HG03442 (cell line): ENCODE measurements at regions not wholly inside any gene's neighbourhood (a gene's known extent, or its start where the extent isn't known, plus 50 kb on each side); places are given as distances from the start of the nearest gene placed in this dataset.
"Not testable (repeated sequence)": the region's sequence is repeated elsewhere in the genome, so short reads cannot be mapped to it uniquely, and the experiment has no call there.

Experiments
- ATAC-seq: cut with Tn5 transposase; IDR thresholded peaks from one replicate; pipeline ENCODE4 v1.9.1; 2021; ENCODE audit warnings: mild to moderate bottlenecking, moderate library complexity; ENCODE audit not compliant: unreplicated experiment

DNA sequence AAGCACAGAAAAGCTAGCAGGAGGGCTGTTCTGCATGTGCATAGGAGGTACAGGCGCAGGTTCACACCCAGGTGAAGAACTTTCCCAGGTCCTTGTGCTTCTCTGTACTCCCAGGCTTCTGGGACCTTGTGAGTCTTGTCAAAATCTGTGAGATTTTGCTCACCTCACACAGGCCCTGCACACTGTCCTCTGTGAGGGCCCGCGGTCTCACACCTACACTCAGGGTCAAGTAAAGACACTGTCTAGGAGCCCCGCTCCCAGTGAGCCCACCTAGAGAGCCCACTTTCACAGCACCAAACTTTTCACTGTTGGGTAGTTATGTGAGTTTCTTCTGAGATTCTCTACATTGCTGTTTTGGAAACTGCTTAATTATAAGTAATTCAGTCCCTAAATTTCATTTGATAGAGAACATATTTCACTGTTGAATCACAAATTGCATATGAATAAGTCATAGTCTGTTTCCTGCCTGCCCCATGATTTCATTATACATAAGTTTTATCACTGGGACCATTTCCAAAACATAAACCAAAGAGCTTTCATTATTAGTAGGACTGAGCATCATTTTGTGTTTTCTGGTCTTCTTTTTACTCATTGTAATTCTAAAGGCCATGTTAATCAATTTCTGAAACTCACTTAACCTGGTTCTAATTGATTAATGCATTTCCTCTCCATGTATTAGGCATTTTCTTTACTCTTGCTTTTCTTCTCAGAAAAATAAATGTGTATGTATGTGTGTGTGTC is 234.2 kb upstream of the SPOPL start:
- ATAC-seq: peak; percentile 84

DNA sequence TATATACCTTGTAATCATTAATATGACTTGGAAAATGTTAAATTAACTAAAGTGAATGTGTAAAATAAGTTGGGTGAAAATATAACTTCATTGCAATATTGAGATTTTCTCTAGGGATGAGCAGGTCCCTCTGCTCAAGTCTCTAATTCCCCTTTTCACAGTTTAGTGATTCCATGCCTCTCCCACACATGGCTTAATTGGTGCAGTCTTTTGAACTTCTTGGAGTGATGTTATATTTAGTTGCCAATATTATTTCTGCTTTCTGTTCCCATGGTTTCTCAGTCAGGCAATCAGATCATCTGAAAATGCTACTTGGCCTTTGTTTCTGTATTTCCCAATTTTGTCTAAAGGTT is 233.7 kb upstream of the SPOPL start:
- ATAC-seq: peak; percentile 22

DNA sequence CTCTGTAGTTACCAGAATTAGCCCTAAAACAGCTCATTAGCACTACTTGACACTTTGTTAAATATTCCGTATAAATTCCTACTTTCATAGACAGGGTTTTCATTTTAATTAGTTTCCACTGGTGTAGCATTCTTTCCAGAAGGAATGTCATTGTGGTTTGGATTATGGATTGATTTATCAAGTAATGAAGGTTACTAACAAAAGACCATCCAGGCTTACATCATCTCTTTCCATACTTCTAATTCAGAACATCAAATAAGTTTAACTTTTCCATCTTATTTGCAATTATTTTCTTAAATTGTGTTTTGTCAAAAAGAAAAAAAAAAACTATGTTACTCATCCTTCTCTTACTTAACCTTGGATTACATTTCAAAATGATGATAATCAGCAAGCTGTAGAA is 231.8 kb upstream of the SPOPL start:
- no peak for ATAC-seq

DNA sequence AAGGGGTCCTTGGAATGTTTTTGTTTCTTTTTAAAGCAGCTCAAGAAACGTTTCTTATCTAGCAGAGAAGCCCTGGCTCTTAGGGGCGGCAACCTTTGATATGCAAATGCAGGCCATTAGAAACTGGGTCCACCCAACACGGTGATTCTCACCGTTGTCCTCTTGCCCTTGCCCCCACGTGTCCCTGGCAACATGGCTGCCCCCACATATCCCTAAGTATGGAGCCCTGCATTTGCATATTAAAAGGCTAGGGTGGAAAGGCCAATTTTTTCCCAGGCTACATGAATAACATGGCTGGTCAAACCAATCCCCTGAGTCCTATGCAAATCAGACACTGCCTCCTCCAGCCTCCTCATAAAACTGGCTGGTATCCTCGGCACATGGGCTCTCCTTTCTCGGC is 230.1 kb upstream of the SPOPL start:
- ATAC-seq: no peak

DNA sequence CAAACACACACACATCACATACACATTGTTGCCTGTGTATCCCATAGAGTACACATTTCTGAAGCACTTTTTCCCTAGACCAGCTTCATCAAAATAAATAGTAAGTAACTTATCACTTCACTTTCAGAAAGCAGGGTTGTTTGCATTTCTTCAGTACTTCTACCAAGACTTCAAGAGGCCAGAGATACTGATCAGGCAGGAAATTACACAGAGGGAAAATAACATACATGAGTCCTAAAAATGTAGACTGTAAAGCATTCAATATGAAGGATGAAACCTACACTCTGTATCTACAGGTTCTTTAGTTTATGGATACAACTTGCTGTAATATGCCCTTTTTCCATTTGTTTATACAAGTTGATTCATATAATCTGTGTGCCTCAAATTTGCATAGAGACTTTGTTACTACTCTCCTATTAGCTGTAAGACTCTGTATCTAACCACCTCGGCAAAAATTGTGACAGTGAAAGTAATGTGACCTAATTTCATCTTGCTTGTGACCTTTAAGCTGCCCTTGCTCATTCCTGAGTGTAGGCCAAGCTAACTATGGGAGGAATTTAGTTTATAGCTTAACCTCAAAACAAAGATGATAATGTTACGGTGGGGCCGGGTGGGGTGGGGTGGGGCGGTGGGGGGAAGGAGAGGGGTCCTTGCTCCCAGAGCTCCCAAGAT is 228.9 kb upstream of the SPOPL start:
- no peak for ATAC-seq

DNA sequence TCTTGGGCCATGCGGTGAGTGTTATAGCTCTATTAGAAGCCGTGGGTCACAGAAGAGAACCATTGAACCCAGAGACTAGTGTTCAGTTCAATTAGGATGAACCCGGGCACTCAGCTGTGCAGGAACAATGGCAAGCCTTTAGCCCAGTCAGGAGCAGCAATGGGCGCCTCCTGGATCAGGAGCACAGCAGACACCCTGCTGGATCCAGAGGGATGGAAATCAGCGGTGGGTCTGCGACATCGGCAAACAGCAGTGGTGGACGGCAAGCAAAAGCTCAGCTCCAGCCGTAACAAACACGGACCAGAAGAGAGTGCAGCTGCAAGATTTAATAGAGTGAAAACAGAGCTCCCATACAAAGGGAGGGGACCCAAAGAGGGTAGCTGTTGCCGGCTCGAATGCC is 228.3 kb upstream of the SPOPL start:
- not testable (repeated sequence) for ATAC-seq

DNA sequence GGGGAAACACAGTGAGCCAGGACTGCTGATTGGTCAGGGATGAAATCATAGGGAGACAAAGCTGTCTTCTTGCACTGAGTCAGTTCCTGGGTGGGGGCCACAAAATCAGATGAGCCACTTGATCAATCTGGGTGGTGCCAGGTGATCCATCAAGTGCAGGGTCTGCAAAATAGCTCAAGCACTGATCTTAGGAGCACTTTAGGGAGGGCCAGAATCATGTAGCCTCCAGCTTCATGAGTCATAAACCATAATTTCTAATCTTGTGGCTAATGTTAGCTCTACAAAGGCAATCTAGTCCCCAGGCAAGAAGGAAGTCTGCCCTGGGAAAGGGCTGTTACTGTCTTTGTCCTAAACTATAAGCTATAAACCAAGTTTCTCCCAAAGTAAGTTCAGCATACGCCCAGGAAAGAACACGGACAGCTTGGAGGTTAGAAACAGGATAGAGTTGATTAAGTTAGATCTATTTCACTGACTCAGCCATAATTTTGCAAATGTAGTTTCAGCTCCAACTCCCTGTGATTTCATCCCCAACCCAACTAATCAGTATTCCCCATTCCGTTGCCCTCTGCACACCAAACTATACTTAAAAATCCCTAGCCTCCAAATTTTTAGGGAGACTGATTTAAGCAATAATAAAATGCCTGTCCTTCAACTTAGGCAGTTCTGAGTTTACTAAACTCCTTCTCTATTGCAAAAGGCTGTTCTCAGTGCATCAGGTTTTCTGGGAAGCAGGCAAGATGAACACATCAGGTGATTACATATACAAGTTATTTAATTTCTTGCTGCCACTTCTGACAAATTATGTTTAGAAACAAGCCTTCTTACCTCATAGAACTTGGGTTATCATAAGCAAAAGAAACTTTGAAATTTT is 226.9 kb upstream of the SPOPL start:
- ATAC-seq: no peak

DNA sequence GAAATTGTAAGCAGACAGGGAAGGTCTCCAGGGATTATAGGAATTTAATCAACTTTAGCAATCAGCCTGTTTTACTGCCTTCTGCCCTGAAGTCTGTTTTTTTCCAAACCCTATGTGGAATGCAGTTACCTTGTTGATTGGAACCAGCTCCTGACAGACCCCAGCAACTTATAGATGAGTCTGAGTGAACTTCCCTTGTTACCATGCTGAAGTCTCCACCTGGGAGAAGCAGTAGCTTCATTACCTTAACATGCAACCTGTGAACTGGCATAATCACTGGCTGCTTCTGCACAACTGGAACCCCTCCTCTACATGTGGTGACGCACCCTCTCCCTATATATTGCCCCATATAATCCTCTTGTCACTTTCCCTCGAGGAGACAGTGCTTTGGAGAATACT is 226.3 kb upstream of the SPOPL start:
- ATAC-seq: no peak

DNA sequence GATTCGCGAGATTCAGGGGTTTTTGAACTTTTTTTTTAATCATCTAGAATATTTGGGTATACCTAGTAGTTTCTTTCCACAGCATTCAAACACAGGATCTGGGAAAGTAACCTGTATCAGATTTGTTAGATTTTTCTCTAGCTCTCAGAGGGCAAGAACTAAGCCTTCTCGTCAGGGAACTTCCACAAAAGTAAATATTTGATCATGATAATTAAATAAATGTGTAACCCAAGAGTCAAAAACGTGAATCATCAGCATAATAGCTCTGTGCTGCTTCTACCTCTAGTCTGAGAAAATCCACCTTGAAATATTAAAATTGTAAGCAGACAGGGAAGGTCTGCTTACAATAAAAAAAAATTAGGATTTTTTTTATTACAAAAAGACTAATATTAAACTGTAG is 225.7 kb upstream of the SPOPL start:
- ATAC-seq: no peak

DNA sequence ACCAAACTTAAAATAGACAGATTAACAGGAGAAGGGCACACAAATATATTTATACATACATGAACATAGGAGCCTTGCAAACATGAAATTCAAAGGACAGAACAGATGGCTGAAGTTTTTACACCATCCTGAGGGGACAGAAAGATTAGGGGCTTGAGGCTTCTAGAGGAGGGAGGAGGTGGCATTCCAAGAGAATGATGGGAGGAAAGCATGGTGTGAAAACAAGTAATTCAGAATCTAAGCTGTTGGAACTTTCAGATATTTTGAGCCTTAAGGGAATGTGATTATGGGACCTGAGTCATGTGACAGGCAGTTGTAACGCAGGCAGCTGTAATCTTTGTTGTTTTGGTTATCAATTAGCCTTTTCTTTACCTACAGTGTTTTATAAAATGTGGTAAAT is 225.2 kb upstream of the SPOPL start:
- ATAC-seq: no peak

DNA sequence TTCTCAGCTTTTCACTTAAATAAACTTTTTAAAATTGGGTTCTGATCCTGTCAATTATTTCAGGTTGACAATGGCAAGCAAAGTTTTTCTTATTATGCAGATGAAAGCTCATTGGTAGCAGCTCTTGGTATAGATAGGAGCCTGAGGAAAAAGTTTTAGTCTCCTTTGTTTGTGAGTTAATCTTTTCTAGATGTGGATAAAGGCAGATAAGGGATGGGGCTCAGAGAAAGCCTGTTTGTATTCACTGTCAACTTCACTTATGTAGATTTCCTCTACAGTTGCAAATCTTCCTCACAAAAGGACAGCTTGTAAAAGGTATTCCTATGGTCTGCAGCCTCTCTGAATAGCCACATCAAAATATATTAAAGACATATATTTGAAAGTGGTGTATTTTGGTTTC is 224.5 kb upstream of the SPOPL start:
- no peak for ATAC-seq

DNA sequence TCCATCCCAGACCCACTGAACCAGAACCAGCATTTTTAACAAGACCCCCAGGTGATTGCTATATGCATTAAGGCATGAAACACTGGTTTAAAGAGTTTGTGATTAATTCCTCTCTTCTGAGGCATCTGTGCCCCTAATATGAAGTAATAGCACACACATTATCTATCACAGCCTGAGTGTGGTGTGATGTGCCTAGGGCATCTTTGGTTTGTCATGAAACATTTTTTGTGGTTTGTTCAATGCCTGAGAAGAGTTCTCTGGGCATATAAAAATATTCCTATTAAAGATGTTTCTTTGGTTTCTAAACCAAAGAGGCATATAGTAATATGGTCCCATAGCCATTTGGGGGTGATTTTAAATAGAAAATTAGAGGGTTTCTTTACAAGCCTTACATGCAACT is 221.7 kb upstream of the SPOPL start:
- ATAC-seq: no peak

DNA sequence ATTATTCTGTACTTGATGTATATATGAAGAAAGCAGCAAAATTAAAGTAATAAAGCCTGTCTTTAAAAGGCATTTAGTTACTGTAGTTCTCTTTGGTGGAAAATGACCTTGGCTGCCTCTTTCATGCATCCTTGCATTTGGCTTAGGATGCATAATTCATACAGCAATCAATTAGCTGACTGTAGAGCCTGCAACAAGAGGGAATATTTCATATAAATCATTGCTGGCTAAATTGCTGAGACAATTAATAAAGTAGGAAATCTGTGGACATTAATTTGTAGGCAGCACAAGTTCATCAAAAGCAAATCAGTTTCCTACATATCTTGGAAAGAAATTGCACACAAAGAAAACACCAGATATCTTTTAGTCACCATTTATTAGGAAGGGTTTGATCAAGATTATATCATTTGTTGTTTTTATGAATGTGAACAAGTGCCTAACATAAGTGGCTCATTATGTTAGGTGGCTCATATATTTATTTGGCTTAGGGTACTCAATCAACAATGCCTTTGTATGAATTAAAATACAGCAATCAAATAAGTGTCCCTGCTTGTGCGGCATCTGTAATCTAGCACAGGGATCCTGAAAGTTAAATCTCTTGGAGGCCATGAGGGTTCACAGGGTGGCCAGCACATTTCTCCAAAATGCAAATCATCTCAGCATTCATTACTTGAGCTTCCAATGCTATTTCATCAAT is 220.4 kb upstream of the SPOPL start:
- ATAC-seq: no peak

DNA sequence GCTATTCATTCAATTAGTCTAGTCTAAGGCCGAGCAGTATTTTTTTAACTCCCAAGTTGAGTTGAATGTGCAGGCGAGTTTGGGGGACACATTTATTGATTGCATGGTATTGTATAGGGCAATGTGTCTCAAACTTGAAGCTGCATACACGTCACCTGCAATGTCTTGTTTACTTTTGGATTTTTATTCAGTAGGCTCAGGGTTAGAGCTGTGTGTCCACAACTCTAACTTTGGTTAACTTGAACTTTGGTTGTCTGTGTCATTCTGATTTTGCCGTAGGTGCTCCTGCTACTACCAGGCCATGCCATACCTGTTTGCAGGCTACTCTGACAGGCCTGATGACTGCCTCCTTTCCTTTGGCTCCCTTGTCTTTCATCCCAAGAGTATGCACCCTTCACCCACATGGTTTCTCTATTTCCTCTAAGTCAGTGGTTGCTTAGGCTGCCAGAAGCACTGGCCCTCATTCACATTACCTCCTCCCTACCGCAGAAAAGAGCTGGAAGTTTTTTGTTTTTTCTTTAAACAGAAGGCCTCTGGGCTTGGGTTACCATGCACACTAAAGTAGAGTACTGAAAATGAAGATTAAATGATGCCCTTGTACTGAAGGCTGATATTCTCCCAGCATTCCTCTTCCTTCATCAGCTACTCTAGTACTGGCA is 219.4 kb upstream of the SPOPL start:
- no peak for ATAC-seq

DNA sequence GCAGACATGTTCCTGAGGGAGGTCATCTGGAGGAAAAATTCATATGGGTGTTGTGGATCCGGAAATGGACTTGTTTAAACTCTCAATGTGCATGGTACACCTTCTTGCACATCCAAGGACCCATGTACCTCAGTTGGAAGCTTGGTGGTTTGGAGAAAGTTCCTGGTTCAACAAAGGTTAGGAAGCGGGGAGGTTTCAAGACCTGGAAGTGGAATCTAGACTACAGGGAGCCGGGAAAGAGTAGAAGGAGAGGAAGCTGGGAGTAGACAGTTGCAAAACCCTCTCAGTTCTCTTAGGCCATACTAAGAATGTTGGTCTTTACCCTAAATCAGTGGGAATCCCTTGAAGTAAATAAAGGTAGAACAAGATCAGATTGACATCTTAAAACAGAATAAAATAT is 209.8 kb upstream of the SPOPL start:
- ATAC-seq: no peak

DNA sequence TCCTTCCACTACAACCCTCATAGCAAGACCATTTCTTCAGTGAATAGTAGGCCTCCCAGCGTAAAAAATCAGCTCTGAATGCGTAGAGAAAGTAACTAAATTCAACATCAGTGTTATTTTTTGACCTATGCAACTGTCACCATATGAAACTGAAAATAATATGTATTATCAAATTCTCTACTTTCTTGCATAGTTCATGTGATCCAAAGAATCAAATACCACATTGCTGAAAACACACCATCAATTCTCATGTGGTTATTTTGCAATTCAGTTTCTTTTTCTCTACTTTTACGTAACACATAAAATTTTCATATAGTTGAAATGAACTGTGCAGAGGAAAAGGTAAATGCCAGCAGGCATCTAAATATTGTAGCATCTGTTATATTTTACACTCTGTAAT is 208.5 kb upstream of the SPOPL start:
- ATAC-seq: no peak

DNA sequence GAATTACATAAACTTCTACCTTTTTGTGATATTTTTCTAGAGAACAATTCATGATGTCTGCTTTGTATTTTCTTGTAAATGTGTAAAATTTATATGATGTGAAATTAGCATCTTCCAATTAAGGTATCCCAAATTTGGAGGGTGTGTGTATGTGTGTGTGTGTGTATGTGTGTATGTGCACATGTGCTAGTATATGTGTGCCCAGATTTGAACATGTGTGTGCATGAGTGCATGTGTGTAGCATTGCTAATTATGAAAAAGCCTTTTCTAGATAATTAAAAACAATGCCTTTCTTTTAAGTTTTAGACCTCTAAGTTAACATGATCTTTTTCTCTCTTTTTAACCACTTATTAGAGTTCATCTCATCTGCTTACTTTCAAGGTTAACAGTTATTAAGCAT is 208.0 kb upstream of the SPOPL start:
- no peak for ATAC-seq

DNA sequence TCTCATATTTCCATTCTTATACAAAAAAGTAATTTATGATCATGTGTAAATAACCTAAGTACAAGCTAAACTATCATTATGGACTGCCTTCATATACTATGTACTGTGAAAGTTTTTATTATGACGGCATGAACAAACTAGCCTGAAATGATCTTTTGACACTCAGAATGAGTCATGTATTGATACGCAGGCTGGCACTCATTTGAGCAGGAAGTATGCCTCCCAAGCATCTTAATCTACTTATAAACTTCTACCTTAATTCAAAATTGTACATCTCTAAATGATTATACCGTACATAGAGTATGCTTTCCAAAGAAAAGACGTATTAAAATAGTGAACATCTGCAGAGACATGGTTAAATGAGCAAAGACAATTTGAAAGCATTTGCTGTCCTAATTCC is 207.1 kb upstream of the SPOPL start:
- ATAC-seq: no peak

DNA sequence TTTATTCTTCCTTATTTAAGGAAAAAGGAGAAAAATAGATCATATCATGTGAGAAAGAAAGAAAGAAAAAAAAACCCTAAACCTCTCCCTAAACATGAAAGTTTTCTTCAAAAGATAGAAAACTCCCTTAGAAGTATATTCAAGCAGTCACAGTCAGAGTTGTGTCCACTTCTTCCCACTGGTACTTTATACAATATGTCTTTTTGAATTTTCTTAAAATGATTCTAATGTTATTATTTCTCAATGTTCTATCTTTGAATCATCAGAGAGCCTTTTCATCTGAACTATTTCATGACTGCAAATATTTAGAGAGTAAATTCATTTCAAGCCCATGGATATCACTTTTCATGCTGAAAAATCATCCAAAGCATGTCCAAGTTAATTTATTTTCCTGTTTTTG is 205.2 kb upstream of the SPOPL start:
- no peak for ATAC-seq

DNA sequence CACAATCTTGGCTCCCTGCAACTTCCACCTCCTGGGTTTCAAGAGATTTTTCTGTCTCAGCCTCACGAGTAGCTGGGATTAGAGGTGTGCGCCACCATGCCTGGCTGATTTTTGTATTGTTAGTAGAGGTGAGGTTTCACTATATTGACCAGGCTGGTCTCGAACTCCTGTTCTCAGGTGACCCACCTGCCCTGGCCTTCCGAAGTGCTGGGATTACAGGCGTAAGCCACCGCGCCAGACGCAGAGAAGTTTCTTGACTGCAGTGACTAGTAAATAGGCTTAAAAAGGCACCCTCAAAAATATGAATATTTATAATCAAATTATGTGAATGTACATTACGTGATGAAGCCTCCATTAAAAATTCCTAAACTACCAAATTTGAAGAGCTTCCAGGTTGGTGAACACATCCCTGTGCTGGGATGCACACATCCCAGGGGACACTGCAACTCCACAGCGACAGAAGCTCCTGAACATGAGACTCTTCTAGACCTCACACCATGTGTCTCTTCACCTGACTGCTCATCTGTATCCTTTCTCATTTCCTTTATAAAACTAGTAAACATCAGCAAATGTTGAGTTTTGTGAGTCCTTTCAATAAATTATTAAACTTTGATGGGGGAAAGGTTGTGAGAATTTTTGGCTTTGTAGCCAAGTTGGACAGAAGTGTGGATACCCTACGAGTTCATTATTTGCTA is 203.3 kb upstream of the SPOPL start:
- ATAC-seq: peak; percentile 46
